Activated CD4-positive, alpha-beta T cell treated with anti-CD3 and anti-CD28 coated beads, Interleukin-2, amount 10 ng/mL, durations not matched to agents 24 days and 14 days (primary cell): ENCODE measurements at regions not wholly inside any gene's neighbourhood (a gene's known extent, or its start where the extent isn't known, plus 50 kb on each side); places are given as distances from the start of the nearest gene placed in this dataset.

Experiments used
- DNase-seq: peaks from one replicate; pipeline ENCODE4 v3.0.0; 2022
- H3K27ac Mint-ChIP-seq: one replicate; pipeline ENCODE4 v1.8.0; 2022; ENCODE audit warnings: mild to moderate bottlenecking, mixed read lengths
- H3K27me3 Mint-ChIP-seq: one replicate; pipeline ENCODE4 v1.8.0; 2022; ENCODE audit warnings: mixed read lengths
- H3K36me3 Mint-ChIP-seq: one replicate; pipeline ENCODE4 v1.8.0; 2022; ENCODE audit warnings: low read depth, mild to moderate bottlenecking, mixed read lengths
- H3K4me1 Mint-ChIP-seq: one replicate; pipeline ENCODE4 v1.8.0; 2021; ENCODE audit warnings: mixed read lengths
- H3K4me3 Mint-ChIP-seq: one replicate; pipeline ENCODE4 v1.8.0; 2022; ENCODE audit warnings: mild to moderate bottlenecking, moderate library complexity, mixed read lengths
- H3K9me3 Mint-ChIP-seq: one replicate; pipeline ENCODE4 v1.8.0; 2021; ENCODE audit warnings: mixed read lengths
- intact Hi-C: fragments of 100-400 bp; cut with micrococcal nuclease; formaldehyde crosslinking; loops from one replicate; pipeline ENCODE4 v1.15.1; 2023

GRCh38 chr2:17249249-17249648 lies 269.0 kb downstream of the RAD51AP2 start:
- Mint-ChIP-seq H3K27me3 (no peaks in the 10 kb centered on the region), H3K27ac (no peak overlapping the region), H3K36me3 (no peaks in the 10 kb centered on the region), H3K4me1 (no peaks in the 10 kb centered on the region), H3K9me3 (no peaks in the 10 kb centered on the region), H3K4me3 (no peak overlapping the region)
- intact Hi-C loops = no loop called here
- no peak for DNase-seq

GRCh38 chr2:17245906-17246305 lies 272.3 kb downstream of the RAD51AP2 start:
- Mint-ChIP-seq H3K9me3 (no peaks in the 10 kb centered on the region), H3K4me1 (no peaks in the 10 kb centered on the region), H3K36me3 (no peaks in the 10 kb centered on the region), H3K27ac (no peak overlapping the region), H3K4me3 (no peak overlapping the region), H3K27me3 (no peaks in the 10 kb centered on the region)
- DNase-seq = no peak
- intact Hi-C loops = no loop called here

GRCh38 chr2:17242813-17243485 lies 275.3 kb downstream of the RAD51AP2 start:
- Mint-ChIP-seq H3K9me3 (no peaks in the 10 kb centered on the region), H3K4me3 (no peak overlapping the region), H3K4me1 (no peaks in the 10 kb centered on the region), H3K36me3 (no peaks in the 10 kb centered on the region), H3K27ac (no peak overlapping the region), H3K27me3 (no peaks in the 10 kb centered on the region)
- DNase-seq = no peak
- intact Hi-C loops = no loop called here

- no peak for DNase-seq
- Mint-ChIP-seq H3K27me3 (no peaks in the 10 kb centered on the region), H3K4me1 (no peaks in the 10 kb centered on the region), H3K36me3 (no peaks in the 10 kb centered on the region), H3K9me3 (no peaks in the 10 kb centered on the region), H3K4me3 (no peak overlapping the region), H3K27ac (no peak overlapping the region)
- intact Hi-C loops = no loop called here
These were observed 278.7 kb downstream of the RAD51AP2 start for GRCh38 chr2:17239550-17239949.

- no peaks in the 10 kb centered on the region for H3K36me3 Mint-ChIP-seq
- no peaks in the 10 kb centered on the region for H3K4me1 Mint-ChIP-seq
- no peaks in the 10 kb centered on the region for H3K27me3 Mint-ChIP-seq
- H3K27ac Mint-ChIP-seq = no peak overlapping the region
- H3K4me3 Mint-ChIP-seq = no peak overlapping the region
- no peak for DNase-seq
- intact Hi-C loops = no loop called here
- no peaks in the 10 kb centered on the region for H3K9me3 Mint-ChIP-seq
These were observed 283.1 kb downstream of the RAD51AP2 start for GRCh38 chr2:17235167-17235566.

GRCh38 chr2:17232776-17233556 lies 285.3 kb downstream of the RAD51AP2 start:
- no peaks in the 10 kb centered on the region for H3K4me1 Mint-ChIP-seq
- H3K9me3 Mint-ChIP-seq = no peaks in the 10 kb centered on the region
- H3K36me3 Mint-ChIP-seq = no peaks in the 10 kb centered on the region
- intact Hi-C loops = no loop called here
- no peaks in the 10 kb centered on the region for H3K27me3 Mint-ChIP-seq
- H3K27ac Mint-ChIP-seq = no peak overlapping the region
- no peak for DNase-seq
- H3K4me3 Mint-ChIP-seq = no peak overlapping the region

- intact Hi-C loops = no loop called here
These were observed 286.8 kb downstream of the RAD51AP2 start for GRCh38 chr2:17231394-17231965.

GRCh38 chr2:17229414-17229813 lies 288.8 kb downstream of the RAD51AP2 start:
- Mint-ChIP-seq H3K4me1 (no peaks in the 10 kb centered on the region), H3K27ac (no peak overlapping the region), H3K9me3 (no peaks in the 10 kb centered on the region), H3K27me3 (no peaks in the 10 kb centered on the region), H3K4me3 (no peak overlapping the region), H3K36me3 (no peaks in the 10 kb centered on the region)
- intact Hi-C loops = no loop called here
- DNase-seq = no peak

More at GRCh38 chr2:17231394-17231965, 286.8 kb downstream of the RAD51AP2 start:
- DNase-seq = no peak
- H3K4me3 Mint-ChIP-seq = no peak overlapping the region
- H3K9me3 Mint-ChIP-seq = no peaks in the 10 kb centered on the region
- H3K4me1 Mint-ChIP-seq = no peaks in the 10 kb centered on the region
- H3K36me3 Mint-ChIP-seq = no peaks in the 10 kb centered on the region
- no peak overlapping the region for H3K27ac Mint-ChIP-seq
- H3K27me3 Mint-ChIP-seq = no peaks in the 10 kb centered on the region

- no peak for DNase-seq
- H3K4me3 Mint-ChIP-seq = no peak overlapping the region
- no peaks in the 10 kb centered on the region for H3K9me3 Mint-ChIP-seq
- intact Hi-C loops = no loop called here
- H3K36me3 Mint-ChIP-seq = no peaks in the 10 kb centered on the region
- no peaks in the 10 kb centered on the region for H3K27me3 Mint-ChIP-seq
- no peaks in the 10 kb centered on the region for H3K4me1 Mint-ChIP-seq
- no peak overlapping the region for H3K27ac Mint-ChIP-seq
These were observed 289.8 kb downstream of the RAD51AP2 start for GRCh38 chr2:17228461-17228860.

- intact Hi-C loops = no loop called here
- H3K4me3 Mint-ChIP-seq = no peak overlapping the region
- no peaks in the 10 kb centered on the region for H3K36me3 Mint-ChIP-seq
- no peak overlapping the region for H3K27ac Mint-ChIP-seq
- DNase-seq = no peak
- no peaks in the 10 kb centered on the region for H3K4me1 Mint-ChIP-seq
- H3K27me3 Mint-ChIP-seq = no peaks in the 10 kb centered on the region
- H3K9me3 Mint-ChIP-seq = no peaks in the 10 kb centered on the region
These were observed 290.4 kb downstream of the RAD51AP2 start for GRCh38 chr2:17227856-17228255.

- no peak overlapping the region for H3K4me3 Mint-ChIP-seq
These were observed 291.2 kb downstream of the RAD51AP2 start for GRCh38 chr2:17226941-17227490.

GRCh38 chr2:17223211-17223610 lies 295.0 kb downstream of the RAD51AP2 start:
- H3K27ac Mint-ChIP-seq = no peak overlapping the region
- intact Hi-C loops = no loop called here

More at GRCh38 chr2:17226941-17227490, 291.2 kb downstream of the RAD51AP2 start:
- Mint-ChIP-seq H3K4me1 (no peaks in the 10 kb centered on the region), H3K36me3 (no peaks in the 10 kb centered on the region), H3K27me3 (no peaks in the 10 kb centered on the region), H3K9me3 (no peaks in the 10 kb centered on the region), H3K27ac (no peak overlapping the region)
- DNase-seq = no peak
- intact Hi-C loops = no loop called here

GRCh38 chr2:17208511-17208910 lies 309.7 kb downstream of the RAD51AP2 start:
- DNase-seq = no peak
- Mint-ChIP-seq H3K4me1 (no peaks in the 10 kb centered on the region), H3K36me3 (no peaks in the 10 kb centered on the region), H3K27me3 (no peaks in the 10 kb centered on the region), H3K27ac (no peak overlapping the region), H3K4me3 (no peak overlapping the region), H3K9me3 (no peaks in the 10 kb centered on the region)
- intact Hi-C loops = no loop called here

More at GRCh38 chr2:17223211-17223610, 295.0 kb downstream of the RAD51AP2 start:
- Mint-ChIP-seq H3K27me3 (no peaks in the 10 kb centered on the region), H3K4me1 (no peaks in the 10 kb centered on the region), H3K4me3 (no peak overlapping the region), H3K36me3 (no peaks in the 10 kb centered on the region), H3K9me3 (no peaks in the 10 kb centered on the region)
- DNase-seq = no peak

- H3K36me3 Mint-ChIP-seq = no peaks in the 10 kb centered on the region
- no peaks in the 10 kb centered on the region for H3K27me3 Mint-ChIP-seq
- DNase-seq = no peak
- no peaks in the 10 kb centered on the region for H3K4me1 Mint-ChIP-seq
- H3K4me3 Mint-ChIP-seq = no peak overlapping the region
- no peak overlapping the region for H3K27ac Mint-ChIP-seq
- intact Hi-C loops = no loop called here
- no peaks in the 10 kb centered on the region for H3K9me3 Mint-ChIP-seq
These were observed 311.5 kb downstream of the RAD51AP2 start for GRCh38 chr2:17206771-17207170.
